IMR-90 (cell line): ENCODE measurements at regions not wholly inside any gene's neighbourhood (a gene's known extent, or its start where the extent isn't known, plus 50 kb on each side); places are given as distances from the start of the nearest gene placed in this dataset.

Source experiments
- ATAC-seq: fragments of 200-7000 bp; cut with Tn5 transposase; 2 replicates; pipeline ENCODE4 v1.9.1; 2020; ENCODE audit warnings: low read depth, mild to moderate bottlenecking, moderate library complexity
- BruUV-seq: library from RNA; stranded (reverse); fragments of 400-500 nt; replicated peaks from 2 replicates; lab custom pipeline; 2021; lab: Mats Ljungman, UMichigan
- CTCF ChIA-PET: fragments of 300-600 bp; formaldehyde crosslinking; extraction: SDS; loops from one replicate; lab custom pipeline; 2021; ENCODE audit warnings: antibody characterized with exemption; lab: Yijun Ruan, JAX
- POLR2A ChIA-PET: fragments of 300-600 bp; sonication (Branson Sonifier 250); formaldehyde crosslinking; loops from one replicate; lab custom pipeline; 2022; ENCODE audit warnings: antibody characterized with exemption; ENCODE audit not compliant: unreplicated experiment; lab: Charles Lee
- DNase-seq: peaks from one replicate; pipeline ENCODE4 v3.0.0; 2013
- H2AFZ ChIP-seq: replicated peaks from 2 replicates; pipeline ENCODE3; 2013; ENCODE audit warnings: low read length, mild to moderate bottlenecking; ENCODE audit not compliant: poor library complexity
- H2AK5ac ChIP-seq: 2 replicates; pipeline ENCODE4 v1.6.1; 2013; ENCODE audit warnings: low read depth, low read length, inconsistent platforms
- H2AK9ac ChIP-seq: replicated peaks from 2 replicates; pipeline ENCODE3; 2013; ENCODE audit warnings: mild to moderate bottlenecking, low read depth, low read length, moderate library complexity; ENCODE audit not compliant: poor library complexity
- H2BK120ac ChIP-seq: 2 replicates; pipeline ENCODE4 v1.6.1; 2013; ENCODE audit warnings: low read depth, low read length, inconsistent platforms
- H2BK15ac ChIP-seq: 3 replicates; pipeline ENCODE4 v1.6.1; 2013; ENCODE audit warnings: low read depth, low read length, inconsistent platforms
- H2BK20ac ChIP-seq: 2 replicates; pipeline ENCODE4 v1.6.1; 2013; ENCODE audit warnings: low read depth, mild to moderate bottlenecking, inconsistent platforms, low read length, moderate library complexity
- H2BK5ac ChIP-seq: 2 replicates; pipeline ENCODE4 v1.6.1; 2013; ENCODE audit warnings: mild to moderate bottlenecking, low read depth, low read length, inconsistent platforms; ENCODE audit not compliant: poor library complexity, severe bottlenecking
- H3K14ac ChIP-seq: replicated peaks from 2 replicates; pipeline ENCODE4 v1.6.1; 2013; ENCODE audit warnings: low read depth, low read length, inconsistent platforms
- H3K18ac ChIP-seq: 2 replicates; pipeline ENCODE4 v1.6.1; 2013; ENCODE audit warnings: low read depth, low read length, control low read depth
- H3K23ac ChIP-seq: 2 replicates; pipeline ENCODE4 v1.6.1; 2013; ENCODE audit warnings: low read depth, low read length, inconsistent platforms
- H3K27ac ChIP-seq: 2 replicates; pipeline ENCODE4 v1.5.1; 2013; ENCODE audit warnings: mild to moderate bottlenecking, control low read depth, low read length; ENCODE audit not compliant: insufficient read depth
- H3K27me3 ChIP-seq: 2 replicates; pipeline ENCODE4 v1.6.1; 2013; ENCODE audit warnings: low read length; ENCODE audit not compliant: control insufficient read depth, insufficient read depth
- H3K36me3 ChIP-seq: 2 replicates; pipeline ENCODE4 v1.6.1; 2013; ENCODE audit warnings: low read length, mixed read lengths; ENCODE audit not compliant: control insufficient read depth, insufficient read depth
- H3K4ac ChIP-seq: 2 replicates; pipeline ENCODE4 v1.6.1; 2013; ENCODE audit warnings: low read depth, low read length, inconsistent platforms
- H3K4me1 ChIP-seq: 2 replicates; pipeline ENCODE4 v1.6.1; 2013; ENCODE audit warnings: low read length, mixed read lengths; ENCODE audit not compliant: control insufficient read depth, insufficient read depth
- H3K4me2 ChIP-seq: 2 replicates; pipeline ENCODE4 v1.6.1; 2013; ENCODE audit warnings: low read depth, mild to moderate bottlenecking, control low read depth, low read length, moderate library complexity
- H3K4me3 ChIP-seq: 2 replicates; pipeline ENCODE4 v1.5.1; 2013; ENCODE audit warnings: low read depth, mild to moderate bottlenecking, control low read depth, low read length, moderate library complexity; ENCODE audit not compliant: insufficient read depth
- H3K56ac ChIP-seq: 2 replicates; pipeline ENCODE4 v1.6.1; 2013; ENCODE audit warnings: low read length, inconsistent platforms; ENCODE audit not compliant: insufficient read depth; ENCODE audit errors: extremely low read depth
- H3K79me1 ChIP-seq, 2 experiments: 2 replicates each; pipeline ENCODE4 v1.6.1; 2013; ENCODE audit warnings: low read length in 2 of 2, inconsistent platforms in 1 of 2, low read depth in 1 of 2
- H3K9ac ChIP-seq: 2 replicates; pipeline ENCODE4 v1.6.1; 2013; ENCODE audit warnings: low read depth, low read length, control low read depth
- H3K9me1 ChIP-seq: 2 replicates; pipeline ENCODE4 v1.6.1; 2013; ENCODE audit warnings: low read length, inconsistent platforms; ENCODE audit not compliant: insufficient read depth
- H3K9me3 ChIP-seq: 2 replicates; pipeline ENCODE4 v1.6.1; 2013; ENCODE audit warnings: low read length; ENCODE audit not compliant: control insufficient read depth, insufficient read depth
- H4K20me1 ChIP-seq: 2 replicates; pipeline ENCODE4 v1.6.1; 2013; ENCODE audit warnings: low read length, inconsistent platforms; ENCODE audit not compliant: insufficient read depth
- H4K5ac ChIP-seq: 2 replicates; pipeline ENCODE4 v1.6.1; 2013; ENCODE audit warnings: mild to moderate bottlenecking, low read depth, low read length, control low read depth
- H4K8ac ChIP-seq, 2 experiments: 2 replicates each; pipeline ENCODE4 v1.6.1; 2013; ENCODE audit warnings: low read depth in 2 of 2, low read length in 2 of 2, control low read depth in 1 of 2, inconsistent platforms in 1 of 2
- H4K91ac ChIP-seq: 2 replicates; pipeline ENCODE4 v1.6.1; 2013; ENCODE audit warnings: low read depth, low read length, inconsistent platforms; ENCODE audit not compliant: insufficient read depth
- CHD1 ChIP-seq: IDR thresholded peaks from 2 replicates; pipeline ENCODE4 v1.6.1; 2012; ENCODE audit warnings: low read depth, low read length, improper control_type of control experiment
- CTCF ChIP-seq: conservative IDR thresholded peaks from 2 replicates; pipeline ENCODE4 v1.5.1; 2012; ENCODE audit warnings: mild to moderate bottlenecking, low read depth, low read length, improper control_type of control experiment
- FOS ChIP-seq: fragments of 150-350 bp; IDR thresholded peaks from 2 replicates; pipeline ENCODE4 v1.6.1; 2016; ENCODE audit warnings: low read depth, low read length
- MAFK ChIP-seq: IDR thresholded peaks from 2 replicates; pipeline ENCODE4 v1.6.1; 2012; ENCODE audit warnings: low read depth, low read length, improper control_type of control experiment
- MXI1 ChIP-seq: IDR thresholded peaks from 2 replicates; pipeline ENCODE4 v1.6.1; 2012; ENCODE audit warnings: low read depth, mild to moderate bottlenecking, low read length, moderate library complexity, borderline replicate concordance
- NFE2L2 ChIP-seq: fragments of 150-350 bp; IDR thresholded peaks from 2 replicates; pipeline ENCODE4 v1.6.1; 2016; ENCODE audit warnings: low read depth, mild to moderate bottlenecking, low read length
- POLR2A ChIP-seq: IDR thresholded peaks from 2 replicates; pipeline ENCODE4 v1.6.1; 2012; ENCODE audit warnings: mild to moderate bottlenecking, low read depth, low read length
- RAD21 ChIP-seq: IDR thresholded peaks from 2 replicates; pipeline ENCODE4 v1.6.1; 2012; ENCODE audit warnings: low read length, improper control_type of control experiment
- RFX5 ChIP-seq: IDR thresholded peaks from 2 replicates; pipeline ENCODE4 v1.8.0; 2012; ENCODE audit warnings: low read depth, mild to moderate bottlenecking, low read length, moderate library complexity
- WGBS, 2 experiments: methylation state at CpG; one replicate each; pipeline versions ENCODE4 v1.1.5 to v1.1.7; 2013; ENCODE audit warnings: missing lambda C conversion rate in 2 of 2; ENCODE audit not compliant: insufficient read length in 1 of 2; ENCODE audit errors: extremely low coverage in 2 of 2; 5-methylcytosine and 5-hydroxymethylcytosine counted together
- dilution Hi-C: fragments of 300-500 bp; cut with HindIII; formaldehyde crosslinking; loops from one replicate; pipeline ENCODE4 v1.14.3; 2018; ENCODE audit warnings: low sequenced_read_pairs; ENCODE audit not compliant: unreplicated experiment
- in situ Hi-C: fragments of 300-500 bp; cut with MboI; formaldehyde crosslinking; loops from 3 replicates; pipeline ENCODE4 v1.14.3; 2019; ENCODE audit warnings: low sequenced_read_pairs, inconsistent platforms, mixed read lengths
- intact Hi-C: fragments of 100-400 bp; cut with micrococcal nuclease; formaldehyde crosslinking; loops from 2 replicates; pipeline ENCODE4 v1.10.0; 2022

GRCh38 chr5:3997670-3998069 lies 402.0 kb downstream of the IRX1 start:
- dilution Hi-C loops: no loop called here
- no peak overlapping the region for H3K14ac ChIP-seq
- no CpG with 5 or more reads among the region's 4 CpGs for WGBS, 2 experiments
- no peak overlapping the region for H3K4me3 ChIP-seq
- H3K23ac ChIP-seq: no peak overlapping the region
- no peak overlapping the region for H3K27ac ChIP-seq
- peaks cover 48% of the 10 kb centered on the region for H3K9me3 ChIP-seq
- H3K9ac ChIP-seq: no peak overlapping the region
- no peak overlapping the region for H3K56ac ChIP-seq
- H3K9me1 ChIP-seq: no peaks in the 10 kb centered on the region
- no peaks in the 10 kb centered on the region for H3K36me3 ChIP-seq
- H3K79me1 ChIP-seq: no peaks in the 10 kb centered on the region
- POLR2A ChIA-PET: no interaction called here
- no peak overlapping the region for H2BK20ac ChIP-seq
- TF ChIP-seq MXI1: no peak
- no peak for TF ChIP-seq MAFK
- TF ChIP-seq NFE2L2: no peak
- no peak for TF ChIP-seq RFX5
- no peak for TF ChIP-seq FOS
- TF ChIP-seq POLR2A: no peak
- no peak for TF ChIP-seq CHD1
- TF ChIP-seq RAD21: no peak
- no peak for TF ChIP-seq CTCF
- no peak overlapping the region for H4K5ac ChIP-seq
- no peak overlapping the region for H3K4me2 ChIP-seq
- no peak overlapping the region for H4K91ac ChIP-seq
- CTCF ChIA-PET: no interaction called here
- in situ Hi-C loops: no loop called here
- no peak for DNase-seq
- H2AK9ac ChIP-seq: no peak overlapping the region
- no peak overlapping the region for H3K18ac ChIP-seq
- no peak overlapping the region for H2BK120ac ChIP-seq
- no peak for ATAC-seq
- H2BK5ac ChIP-seq: no peak overlapping the region
- no peaks in the 10 kb centered on the region for H4K20me1 ChIP-seq
- H4K8ac ChIP-seq: no peak overlapping the region
- intact Hi-C loops: no loop called here
- H3K4me1 ChIP-seq: no peaks in the 10 kb centered on the region
- no peak overlapping the region for H2BK15ac ChIP-seq
- H3K4ac ChIP-seq: no peak overlapping the region
- BruUV-seq: no TSS peak
- no peak overlapping the region for H2AFZ ChIP-seq
- no peak overlapping the region for H2AK5ac ChIP-seq
- H3K27me3 ChIP-seq: no peaks in the 10 kb centered on the region
